ENCODE measurements at regions not wholly inside any gene's neighbourhood (a gene's known extent, or its start where the extent isn't known, plus 50 kb on each side); places are given as distances from the start of the nearest gene placed in this dataset.
"Not testable (repeated sequence)": the region's sequence is repeated elsewhere in the genome, so short reads cannot be mapped to it uniquely, and the experiment has no call there.

- no peak overlapping the region for H3K27ac Mint-ChIP-seq
- ATAC-seq (no peak), DNase-seq (ENCODE audit: low spot score) (no peak)
- no peaks in the 10 kb centered on the region for H3K9me3 Mint-ChIP-seq
- H3K27me3 Mint-ChIP-seq = peaks cover 0 to 12% of the 10 kb centered on the region in 2 donors
- no peak overlapping the region for H3K4me3 Mint-ChIP-seq
- H3K4me1 Mint-ChIP-seq (ENCODE audit: low read depth in 2 of 2) = no peaks in the 10 kb centered on the region
- H3K36me3 Mint-ChIP-seq = no peaks in the 10 kb centered on the region
These were observed 128.0 kb upstream of the CCDC150 start for GRCh38 chr2:196511258-196512168.

GRCh38 chr2:196513796-196514526, 125.6 kb upstream of the CCDC150 start:
- Mint-ChIP-seq H3K36me3 (no peaks in the 10 kb centered on the region), H3K27ac (no peak overlapping the region), H3K4me3 (no peak overlapping the region), H3K4me1 (ENCODE audit: low read depth in 2 of 2) (no peaks in the 10 kb centered on the region), H3K27me3 (peaks cover 6 to 9% of the 10 kb centered on the region in 2 donors), H3K9me3 (no peaks in the 10 kb centered on the region)
- DNase-seq (ENCODE audit: low spot score) (no peak), ATAC-seq (peak in 1 of 2 donors; percentile 27)

DNA sequence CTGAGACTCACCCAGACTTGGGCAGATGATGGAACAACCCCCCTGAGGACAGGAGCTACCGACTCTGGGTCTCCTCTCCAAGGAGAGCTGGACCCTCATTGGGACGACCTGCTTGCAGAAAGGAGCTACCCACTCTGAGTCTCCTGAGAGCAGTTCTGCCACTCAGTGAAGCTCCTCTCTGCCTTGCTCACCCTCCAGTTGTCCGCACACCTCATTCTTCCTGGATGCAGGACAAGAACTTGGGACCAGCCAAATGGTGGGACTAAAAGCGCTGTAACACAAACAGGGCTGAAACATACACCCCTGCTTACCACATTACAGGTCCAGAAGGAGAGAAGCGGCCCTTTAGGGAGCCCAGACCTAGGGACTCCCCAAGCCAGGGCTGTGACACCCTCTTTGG, 124.9 kb upstream of the CCDC150 start:
- ATAC-seq (peak in 1 of 2 donors; percentile 9), DNase-seq (ENCODE audit: low spot score) (no peak)
- H3K36me3 Mint-ChIP-seq = no peaks in the 10 kb centered on the region
- no peak overlapping the region for H3K27ac Mint-ChIP-seq
- H3K27me3 Mint-ChIP-seq = peaks cover 7 to 9% of the 10 kb centered on the region in 2 donors
- H3K9me3 Mint-ChIP-seq = no peaks in the 10 kb centered on the region
- no peaks in the 10 kb centered on the region for H3K4me1 Mint-ChIP-seq (ENCODE audit: low read depth in 2 of 2)
- no peak overlapping the region for H3K4me3 Mint-ChIP-seq

GRCh38 chr2:196515051-196515450, 124.5 kb upstream of the CCDC150 start:
- H3K27ac Mint-ChIP-seq = no peak overlapping the region

DNA sequence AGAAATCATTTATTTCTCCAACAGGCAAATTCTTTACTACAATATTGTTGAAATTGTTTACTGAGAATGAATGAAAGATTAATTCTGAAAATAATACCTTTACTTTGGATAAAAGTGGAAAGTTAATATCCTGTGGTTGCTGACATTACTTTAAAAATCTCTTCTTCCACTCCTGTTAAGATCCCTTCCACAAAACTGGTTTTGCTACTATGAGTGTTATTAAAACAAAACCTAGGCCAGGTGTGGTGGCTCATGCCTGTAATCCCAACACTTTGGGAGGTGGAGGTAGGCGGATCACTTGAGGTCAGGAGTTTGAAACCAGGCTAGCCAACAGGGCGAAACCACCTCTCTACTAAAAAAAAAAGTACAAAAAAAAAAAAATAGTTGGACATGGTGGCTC, 123.9 kb upstream of the CCDC150 start:
- H3K9me3 Mint-ChIP-seq = no peaks in the 10 kb centered on the region
- peaks cover 6 to 7% of the 10 kb centered on the region in 2 donors for H3K27me3 Mint-ChIP-seq
- no peaks in the 10 kb centered on the region for H3K36me3 Mint-ChIP-seq
- no peak overlapping the region for H3K4me3 Mint-ChIP-seq
- H3K4me1 Mint-ChIP-seq (ENCODE audit: low read depth in 2 of 2) = no peaks in the 10 kb centered on the region
- H3K27ac Mint-ChIP-seq = no peak overlapping the region
- ATAC-seq (no peak), DNase-seq (ENCODE audit: low spot score) (no peak)

More at GRCh38 chr2:196515051-196515450, 124.5 kb upstream of the CCDC150 start:
- peaks cover 6 to 7% of the 10 kb centered on the region in 2 donors for H3K27me3 Mint-ChIP-seq
- ATAC-seq = peak in 1 of 2 donors; percentile 49
- H3K4me1 Mint-ChIP-seq (ENCODE audit: low read depth in 2 of 2) = no peaks in the 10 kb centered on the region
- no peak overlapping the region for H3K4me3 Mint-ChIP-seq
- no peaks in the 10 kb centered on the region for H3K36me3 Mint-ChIP-seq
- H3K9me3 Mint-ChIP-seq = no peaks in the 10 kb centered on the region
- DNase-seq (ENCODE audit: low spot score) = no peak

- Mint-ChIP-seq H3K4me3 (no peak overlapping the region), H3K9me3 (no peaks in the 10 kb centered on the region), H3K4me1 (ENCODE audit: low read depth in 2 of 2) (no peaks in the 10 kb centered on the region), H3K27ac (no peak overlapping the region), H3K36me3 (no peaks in the 10 kb centered on the region), H3K27me3 (peaks cover 4 to 7% of the 10 kb centered on the region in 2 donors)
- DNase-seq (ENCODE audit: low spot score) (no peak), ATAC-seq (no peak)
These were observed 123.0 kb upstream of the CCDC150 start for GRCh38 chr2:196516564-196516963.

DNA sequence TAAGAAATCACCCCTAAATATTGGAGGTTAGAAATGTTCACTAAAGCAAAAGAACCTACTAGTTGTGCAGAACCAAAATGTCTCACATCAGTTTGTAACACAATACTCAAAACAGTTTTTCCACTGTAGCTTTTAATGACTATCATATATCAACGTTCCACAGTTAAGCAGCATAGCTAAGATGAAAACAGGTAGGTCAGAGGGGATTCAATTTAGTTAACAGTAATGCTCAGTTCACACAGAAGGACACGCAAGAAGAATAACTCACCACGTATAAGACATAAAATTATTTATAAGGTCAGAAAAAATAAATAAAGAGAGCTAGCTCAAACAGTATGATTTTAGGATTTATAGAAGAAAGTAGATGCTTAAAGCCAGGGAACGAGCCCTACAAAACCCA, 118.9 kb upstream of the CCDC150 start:
- Mint-ChIP-seq H3K27ac (no peak overlapping the region), H3K27me3 (peaks cover 3 to 7% of the 10 kb centered on the region in 2 donors), H3K36me3 (no peaks in the 10 kb centered on the region), H3K4me1 (ENCODE audit: low read depth in 2 of 2) (no peaks in the 10 kb centered on the region), H3K4me3 (no peak overlapping the region), H3K9me3 (no peaks in the 10 kb centered on the region)
- ATAC-seq = no peak
- DNase-seq (ENCODE audit: low spot score) = no peak

DNA sequence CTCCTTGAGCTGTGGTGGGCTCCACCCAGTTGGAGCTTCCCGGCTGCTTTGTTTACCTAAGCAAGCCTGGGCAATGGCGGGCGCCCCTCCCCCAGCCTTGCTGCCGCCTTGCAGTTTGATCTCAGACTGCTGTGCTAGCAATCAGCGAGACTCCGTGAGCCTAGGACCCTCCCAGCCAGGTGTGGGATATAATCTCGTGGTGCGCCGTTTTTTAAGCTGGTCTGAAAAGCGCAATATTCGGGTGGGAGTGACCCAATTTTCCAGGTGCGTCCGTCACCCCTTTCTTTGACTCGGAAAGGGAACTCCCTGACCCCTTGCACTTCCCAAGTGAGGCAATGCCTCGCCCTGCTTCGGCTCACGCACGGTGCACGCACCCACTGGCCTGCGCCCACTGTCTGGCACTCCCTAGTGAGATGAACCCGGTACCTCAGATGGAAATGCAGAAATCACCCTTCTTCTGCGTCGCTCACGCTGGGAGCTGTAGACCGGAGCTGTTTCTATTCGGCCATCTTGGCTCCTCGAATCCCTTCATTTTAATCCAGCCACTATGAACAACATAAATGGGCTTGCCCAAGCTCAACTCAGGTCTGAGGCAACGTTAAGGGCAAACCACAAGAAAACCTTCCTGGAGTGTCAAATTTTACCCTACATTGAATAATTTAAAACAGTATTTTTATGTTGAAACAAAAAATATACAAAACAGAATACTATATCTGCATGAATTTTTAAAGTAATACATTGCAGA, 112.4 kb upstream of the CCDC150 start:
- not testable (repeated sequence) for H3K9me3 Mint-ChIP-seq; H3K27me3 Mint-ChIP-seq; H3K4me3 Mint-ChIP-seq; H3K36me3 Mint-ChIP-seq; ATAC-seq; H3K27ac Mint-ChIP-seq; H3K4me1 Mint-ChIP-seq (ENCODE audit: low read depth in 2 of 2); DNase-seq (ENCODE audit: low spot score)

DNA sequence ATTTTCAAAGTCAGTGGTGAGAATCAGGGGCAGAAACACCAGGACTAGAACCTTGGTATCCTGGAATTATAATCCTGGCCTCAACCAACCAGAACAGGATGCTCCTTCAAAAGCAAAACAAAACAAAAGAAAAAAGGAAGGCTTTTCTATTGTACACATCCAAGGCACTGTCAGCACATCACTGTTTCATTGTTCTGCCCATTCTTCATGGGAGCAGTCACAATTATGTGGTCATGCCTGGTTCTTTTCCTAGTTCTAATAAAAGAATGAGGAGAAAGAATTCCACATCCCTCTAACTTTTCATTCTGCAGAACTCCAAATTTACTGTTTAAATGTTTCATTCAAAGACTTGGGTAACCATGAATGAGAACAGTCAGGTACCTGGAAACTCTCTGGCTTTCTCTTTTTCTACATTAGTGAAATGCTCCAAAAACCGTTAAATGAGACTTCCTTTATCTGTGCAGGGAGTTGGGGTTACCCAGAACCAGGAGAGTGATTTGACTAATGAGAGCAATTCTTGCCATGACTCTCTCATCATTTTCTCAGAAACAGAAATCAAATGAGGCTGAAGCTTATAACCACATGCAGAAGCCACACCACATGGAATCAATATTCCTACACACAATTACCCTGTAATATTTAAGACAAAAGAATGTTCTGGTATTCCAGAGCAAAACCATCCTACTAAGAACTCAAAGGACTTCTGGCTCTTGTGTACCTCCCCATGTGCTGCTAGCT, 110.9 kb upstream of the CCDC150 start:
- peak; percentile 55 to 86 for ATAC-seq
- Mint-ChIP-seq H3K27ac (peak overlapping the region in 1 of 2 donors; percentile 60), H3K4me3 (peak overlapping the region; percentile 19), H3K9me3 (no peaks in the 10 kb centered on the region), H3K27me3 (no peaks in the 10 kb centered on the region), H3K36me3 (no peaks in the 10 kb centered on the region), H3K4me1 (ENCODE audit: low read depth in 2 of 2) (peaks cover 0 to 14% of the 10 kb centered on the region in 2 donors)
- DNase-seq (ENCODE audit: low spot score) = no peak

GRCh38 chr2:196530910-196531309, 108.6 kb upstream of the CCDC150 start:
- DNase-seq (ENCODE audit: low spot score) = no peak
- Mint-ChIP-seq H3K36me3 (no peaks in the 10 kb centered on the region), H3K9me3 (no peaks in the 10 kb centered on the region), H3K4me3 (peak overlapping the region; percentile 18), H3K27me3 (peaks cover 2 to 16% of the 10 kb centered on the region in 2 donors), H3K27ac (peak overlapping the region in 1 of 2 donors; percentile 17), H3K4me1 (ENCODE audit: low read depth in 2 of 2) (peaks cover 0 to 18% of the 10 kb centered on the region in 2 donors)
- ATAC-seq = peak in 1 of 2 donors; percentile 63

GRCh38 chr2:196533772-196534397, 105.6 kb upstream of the CCDC150 start:
- ATAC-seq (no peak), DNase-seq (ENCODE audit: low spot score) (no peak)
- Mint-ChIP-seq H3K27ac (no peak overlapping the region), H3K9me3 (no peaks in the 10 kb centered on the region), H3K4me1 (ENCODE audit: low read depth in 2 of 2) (peaks cover 0 to 14% of the 10 kb centered on the region in 2 donors), H3K27me3 (peaks cover 2 to 16% of the 10 kb centered on the region in 2 donors), H3K36me3 (no peaks in the 10 kb centered on the region), H3K4me3 (no peak overlapping the region)

DNA sequence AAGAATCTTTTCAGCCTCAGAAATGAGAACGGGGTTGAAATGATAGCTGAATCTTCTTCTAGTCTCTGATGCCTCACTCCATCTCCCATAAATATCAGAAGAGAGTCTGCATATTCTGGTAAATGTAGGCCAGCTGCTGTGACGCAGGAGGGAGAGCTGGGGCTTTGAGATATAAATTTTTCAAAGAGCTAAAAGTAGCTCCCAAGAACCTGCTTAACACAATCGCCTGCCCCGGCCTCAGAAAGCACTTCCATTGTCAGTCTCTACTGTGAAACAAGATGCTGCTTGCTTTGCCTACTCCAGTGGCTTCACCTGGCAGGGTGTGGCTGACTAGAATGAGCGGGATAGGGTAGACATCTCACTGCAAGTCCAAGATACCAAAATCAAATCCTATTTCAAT, 105.0 kb upstream of the CCDC150 start:
- Mint-ChIP-seq H3K9me3 (no peaks in the 10 kb centered on the region), H3K27me3 (peaks cover 2 to 16% of the 10 kb centered on the region in 2 donors), H3K27ac (no peak overlapping the region), H3K36me3 (no peaks in the 10 kb centered on the region), H3K4me1 (ENCODE audit: low read depth in 2 of 2) (peaks cover 0 to 14% of the 10 kb centered on the region in 2 donors), H3K4me3 (no peak overlapping the region)
- DNase-seq (ENCODE audit: low spot score) = no peak
- ATAC-seq = no peak

DNA sequence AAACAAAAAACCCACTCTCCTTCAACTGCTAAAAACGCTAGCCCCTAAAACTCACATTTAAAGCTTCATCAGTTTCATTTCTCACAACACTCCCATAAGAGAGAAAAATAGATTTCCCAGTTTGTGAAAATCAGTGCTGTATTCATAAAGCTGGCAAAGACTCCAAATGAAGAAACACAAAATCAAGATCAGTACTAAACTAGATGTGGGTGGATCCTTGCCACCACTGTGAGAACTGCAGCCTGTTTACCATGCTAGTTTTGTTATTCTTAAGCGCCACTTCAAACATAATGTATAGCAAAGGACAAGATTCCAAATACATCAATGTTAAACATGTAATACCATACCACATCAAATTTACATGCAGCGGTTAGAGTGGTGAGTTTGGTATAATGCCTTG, 104.5 kb upstream of the CCDC150 start:
- Mint-ChIP-seq H3K9me3 (no peaks in the 10 kb centered on the region), H3K36me3 (no peaks in the 10 kb centered on the region), H3K4me1 (ENCODE audit: low read depth in 2 of 2) (peaks cover 0 to 14% of the 10 kb centered on the region in 2 donors), H3K27ac (no peak overlapping the region), H3K27me3 (peaks cover 2 to 16% of the 10 kb centered on the region in 2 donors), H3K4me3 (no peak overlapping the region)
- DNase-seq (ENCODE audit: low spot score) (no peak), ATAC-seq (no peak)

All from natural killer cell treated with Interleukin-12 subunit alpha and Interleukin-12 subunit beta and Interleukin-15 and Interleukin-18, amount 100 ng/mL, for 72 hours (primary cell).